ENCODE measurements at regions not wholly inside any gene's neighbourhood (a gene's known extent, or its start where the extent isn't known, plus 50 kb on each side); places are given as distances from the start of the nearest gene placed in this dataset.

DNA sequence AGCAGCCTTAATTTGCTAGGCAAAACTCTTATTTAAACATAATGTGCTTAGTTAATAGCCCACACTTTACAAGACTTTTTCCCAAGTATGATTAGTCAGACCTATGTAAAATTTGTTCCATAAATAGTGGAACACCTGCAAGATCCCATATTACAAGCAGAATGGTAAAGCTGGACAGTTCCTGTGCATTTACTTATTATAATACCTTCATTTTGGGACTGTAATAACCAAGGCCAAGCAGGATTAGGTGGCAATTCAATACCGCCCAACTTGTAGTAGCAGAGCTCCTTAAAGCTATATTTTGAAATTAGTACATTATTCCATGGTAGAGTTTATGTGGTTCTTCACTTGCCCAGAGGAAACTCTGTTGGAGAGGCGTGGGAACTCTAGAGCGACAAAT, 431.5 kb upstream of the MMADHC start:
- Histone ChIP-seq H3K4me2 (ENCODE audit: insufficient read depth, insufficient read length, low read length) (no peak overlapping the region), H3K18ac (ENCODE audit: insufficient read length, low read depth, low read length) (no peak overlapping the region), H3K9me3 (ENCODE audit: control insufficient read depth, low read depth, low read length) (no peaks in the 10 kb centered on the region), H4K20me1 (ENCODE audit: control insufficient read depth, insufficient read depth, insufficient read length) (no peaks in the 10 kb centered on the region), H3K23ac (ENCODE audit: insufficient read length, low read depth, low read length) (no peak overlapping the region), H3K27ac (ENCODE audit: insufficient read length, low read depth, low read length) (no peak overlapping the region), H3K9ac (ENCODE audit: extremely low read depth, insufficient read length, low read length) (no peak overlapping the region), H4K91ac (ENCODE audit: insufficient read length, low read depth, low read length) (no peak overlapping the region), H2BK12ac (ENCODE audit: insufficient read length, low read depth, low read length) (no peak overlapping the region), H3K56ac (ENCODE audit: insufficient read length, low read depth, low read length) (no peak overlapping the region), H2BK120ac (ENCODE audit: low read depth, low read length, poor library complexity, severe bottlenecking) (no peak overlapping the region), H2AFZ (ENCODE audit: low read length) (no peak overlapping the region), H4K5ac (ENCODE audit: insufficient read length, low read depth, low read length) (no peak overlapping the region), H3K27me3 (ENCODE audit: insufficient read depth, low read length) (no peaks in the 10 kb centered on the region), H3K79me2 (ENCODE audit: insufficient read depth, low read length) (no peaks in the 10 kb centered on the region), H3K23me2 (ENCODE audit: insufficient read length, low read depth, low read length, poor library complexity, severe bottlenecking) (no peaks in the 10 kb centered on the region), H3K4me1 (ENCODE audit: insufficient read depth, low read length) (peaks cover 2% of the 10 kb centered on the region), H3K14ac (ENCODE audit: insufficient read depth, low read length) (no peak overlapping the region), H3K4ac (ENCODE audit: low read depth, low read length) (no peak overlapping the region), H3T11ph (ENCODE audit: low read length) (no peak overlapping the region), H3K79me1 (ENCODE audit: insufficient read depth, low read depth, low read length, poor library complexity, severe bottlenecking) (no peaks in the 10 kb centered on the region), H2BK15ac (ENCODE audit: low read depth, low read length) (no peak overlapping the region), H2AK5ac (ENCODE audit: insufficient read length, low read length) (no peak overlapping the region), H2BK20ac (ENCODE audit: low read depth, low read length, poor library complexity, severe bottlenecking) (no peak overlapping the region), H2BK5ac (ENCODE audit: insufficient read length, low read length) (no peak overlapping the region), H4K8ac (replicated peaks; ENCODE audit: insufficient read length, low read depth, low read length) (no peak overlapping the region)
- Mint-ChIP-seq H3K27me3 (ENCODE audit: low read depth) (no peaks in the 10 kb centered on the region), H3K27ac (no peak overlapping the region), H3K36me3 (ENCODE audit: insufficient read depth in 1 of 3, low read depth in 3 of 3) (0 out of 7 replicates have a peak, but pooled peaks cover 0 to 4% (median 0%) of the 10 kb centered on the region in 3 experiments), H3K4me3 (no peak overlapping the region), H3K9me3 (peaks cover 0 to 4% of the 10 kb centered on the region in 2 experiments; a peak in 1 of 5 replicates), H3K4me1 (peaks cover 3 to 6% of the 10 kb centered on the region in 2 experiments; a peak in 3 of 4 replicates)
- DNase-seq = no peak
- WGBS (ENCODE audit: extremely low coverage, insufficient read length, low lambda C conversion rate) = no CpG with 5 or more reads among the region's 3 CpGs
- TF ChIP-seq, protein P1, sequence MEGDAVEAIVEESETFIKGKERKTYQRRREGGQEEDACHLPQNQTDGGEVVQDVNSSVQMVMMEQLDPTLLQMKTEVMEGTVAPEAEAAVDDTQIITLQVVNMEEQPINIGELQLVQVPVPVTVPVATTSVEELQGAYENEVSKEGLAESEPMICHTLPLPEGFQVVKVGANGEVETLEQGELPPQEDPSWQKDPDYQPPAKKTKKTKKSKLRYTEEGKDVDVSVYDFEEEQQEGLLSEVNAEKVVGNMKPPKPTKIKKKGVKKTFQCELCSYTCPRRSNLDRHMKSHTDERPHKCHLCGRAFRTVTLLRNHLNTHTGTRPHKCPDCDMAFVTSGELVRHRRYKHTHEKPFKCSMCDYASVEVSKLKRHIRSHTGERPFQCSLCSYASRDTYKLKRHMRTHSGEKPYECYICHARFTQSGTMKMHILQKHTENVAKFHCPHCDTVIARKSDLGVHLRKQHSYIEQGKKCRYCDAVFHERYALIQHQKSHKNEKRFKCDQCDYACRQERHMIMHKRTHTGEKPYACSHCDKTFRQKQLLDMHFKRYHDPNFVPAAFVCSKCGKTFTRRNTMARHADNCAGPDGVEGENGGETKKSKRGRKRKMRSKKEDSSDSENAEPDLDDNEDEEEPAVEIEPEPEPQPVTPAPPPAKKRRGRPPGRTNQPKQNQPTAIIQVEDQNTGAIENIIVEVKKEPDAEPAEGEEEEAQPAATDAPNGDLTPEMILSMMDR (conservative IDR thresholded peaks at IDR 0.05) = no peak
